Daoy (cell line): ENCODE measurements at regions not wholly inside any gene's neighbourhood (a gene's known extent, or its start where the extent isn't known, plus 50 kb on each side); places are given as distances from the start of the nearest gene placed in this dataset.

ENCODE experiments used
- DNase-seq: peaks from one replicate; pipeline ENCODE4 v3.0.0-alpha.2; 2015; ENCODE audit warnings: low read depth

- no peak for DNase-seq
Measured at GRCh38 chr15:79659691-79660090, 227.6 kb downstream of the MINAR1 start.

- no peak for DNase-seq
Measured at GRCh38 chr15:79661411-79661810, 229.3 kb downstream of the MINAR1 start.

GRCh38 chr15:79673416-79674123 lies 223.2 kb downstream of the MTHFS start:
- peak; percentile 41 for DNase-seq

- DNase-seq: no peak
Measured at GRCh38 chr15:79674124-79674465, 222.7 kb downstream of the MTHFS start.

GRCh38 chr15:79675982-79676381 lies 220.8 kb downstream of the MTHFS start:
- DNase-seq: no peak

- DNase-seq: no peak
Measured at GRCh38 chr15:79676621-79677020, 220.2 kb downstream of the MTHFS start.

GRCh38 chr15:79677241-79677640 lies 219.6 kb downstream of the MTHFS start:
- DNase-seq: no peak

GRCh38 chr15:79678032-79678701 lies 218.6 kb downstream of the MTHFS start:
- no peak for DNase-seq

- peak; percentile 71 for DNase-seq
Measured at GRCh38 chr15:79680720-79681119, 216.1 kb downstream of the MTHFS start.

GRCh38 chr15:79682285-79682684 lies 214.5 kb downstream of the MTHFS start:
- peak; percentile 33 for DNase-seq

- DNase-seq: no peak
Measured at GRCh38 chr15:79682851-79683288, 213.9 kb downstream of the MTHFS start.

- DNase-seq: no peak
Measured at GRCh38 chr15:79689030-79689429, 207.8 kb downstream of the MTHFS start.

GRCh38 chr15:79700951-79701480 lies 195.8 kb downstream of the MTHFS start:
- DNase-seq: no peak

- DNase-seq: no peak
Measured at GRCh38 chr15:79702621-79703020, 194.2 kb downstream of the MTHFS start.

- DNase-seq: no peak
Measured at GRCh38 chr15:79721256-79721655, 175.6 kb downstream of the MTHFS start.

GRCh38 chr15:79724312-79724711 lies 172.5 kb downstream of the MTHFS start:
- DNase-seq: no peak

GRCh38 chr15:79724804-79725203 lies 172.0 kb downstream of the MTHFS start:
- DNase-seq: no peak

- DNase-seq: no peak
Measured at GRCh38 chr15:79728867-79729266, 167.9 kb downstream of the MTHFS start.

- no peak for DNase-seq
Measured at GRCh38 chr15:79736435-79737000, 160.3 kb downstream of the MTHFS start.

- DNase-seq: no peak
Measured at GRCh38 chr15:79738143-79738542, 158.7 kb downstream of the MTHFS start.

- no peak for DNase-seq
Measured at GRCh38 chr15:79740561-79740960, 156.3 kb downstream of the MTHFS start.

- DNase-seq: peak; percentile 5
Measured at GRCh38 chr15:79743032-79743431, 153.8 kb downstream of the MTHFS start.

- DNase-seq: peak; percentile 9
Measured at GRCh38 chr15:79744485-79744884, 152.3 kb downstream of the MTHFS start.
